CD4-positive, alpha-beta T cell (primary cell): ENCODE measurements at regions not wholly inside any gene's neighbourhood (a gene's known extent, or its start where the extent isn't known, plus 50 kb on each side); places are given as distances from the start of the nearest gene placed in this dataset.

ENCODE experiments used
- ATAC-seq: fragments of 200-7000 bp; cut with Tn5 transposase; one replicate; pipeline ENCODE4 v1.10.0; 2022; ENCODE audit warnings: mild to moderate bottlenecking; ENCODE audit not compliant: poor library complexity
- CTCF ChIA-PET: fragments of 350-600 bp; sonication (Branson Sonifier 250); formaldehyde crosslinking; loops from one replicate; lab custom pipeline; 2021; ENCODE audit warnings: antibody characterized with exemption, inconsistent platforms; lab: Charles Lee
- POLR2A ChIA-PET: fragments of 350-600 bp; sonication (Branson Sonifier 250); formaldehyde crosslinking; loops from one replicate; lab custom pipeline; 2021; ENCODE audit warnings: antibody characterized with exemption, inconsistent platforms; lab: Charles Lee
- DNase-seq, 14 experiments: peaks; one replicate each; pipeline ENCODE4 v3.0.0-alpha.2; 2013 to 2020; ENCODE audit warnings: mixed read lengths in 2 of 14
- H3K27ac ChIP-seq, 2 donors: one replicate each; pipeline versions ENCODE4 v1.5.1 to v1.7.0; 2013; ENCODE audit warnings: low read length in 2 of 2, low read depth in 1 of 2, mild to moderate bottlenecking in 1 of 2
- H3K27me3 ChIP-seq, 2 experiments: 1 replicate in 1 of 2; 2 replicates in 1 of 2; pipeline versions ENCODE4 v1.6.1 to v1.7.0; 2013; ENCODE audit warnings: low read length in 2 of 2, control low read depth in 1 of 2, mild to moderate bottlenecking in 1 of 2, moderate library complexity in 1 of 2; ENCODE audit not compliant: insufficient read depth in 2 of 2, control insufficient read depth in 1 of 2
- H3K36me3 ChIP-seq: one replicate; pipeline ENCODE4 v1.6.1; 2013; ENCODE audit warnings: low read length, control low read depth; ENCODE audit not compliant: insufficient read depth
- H3K4me1 ChIP-seq: one replicate; pipeline ENCODE4 v1.6.1; 2013; ENCODE audit warnings: low read length, control low read depth; ENCODE audit not compliant: insufficient read depth
- H3K4me3 ChIP-seq: one replicate; pipeline ENCODE4 v1.5.1; 2013; ENCODE audit warnings: mild to moderate bottlenecking, low read length, moderate library complexity
- H3K9me3 ChIP-seq, 2 experiments: 1 replicate in 1 of 2; 2 replicates in 1 of 2; pipeline versions ENCODE4 v1.6.1 to v1.7.0; 2013; ENCODE audit warnings: low read length in 2 of 2, mild to moderate bottlenecking in 2 of 2, control low read depth in 1 of 2, moderate library complexity in 1 of 2; ENCODE audit not compliant: control insufficient read depth in 1 of 2, insufficient read depth in 1 of 2
- H3K27ac Mint-ChIP-seq: one replicate; pipeline ENCODE4 v1.8.0; 2020; ENCODE audit warnings: mixed read lengths
- H3K27me3 Mint-ChIP-seq: one replicate; pipeline ENCODE4 v1.8.0; 2021; ENCODE audit warnings: mixed read lengths
- H3K36me3 Mint-ChIP-seq: one replicate; pipeline ENCODE4 v1.8.0; 2021; ENCODE audit warnings: low read depth, mixed read lengths
- H3K4me1 Mint-ChIP-seq: one replicate; pipeline ENCODE4 v1.8.0; 2021; ENCODE audit warnings: low read depth, mixed read lengths
- H3K4me3 Mint-ChIP-seq: one replicate; pipeline ENCODE4 v1.8.0; 2020; ENCODE audit warnings: mild to moderate bottlenecking, mixed read lengths
- H3K9me3 Mint-ChIP-seq: one replicate; pipeline ENCODE4 v1.8.0; 2020; ENCODE audit warnings: mixed read lengths
- CTCF ChIP-seq: fragments of 200-600 bp; IDR thresholded peaks from one replicate; pipeline ENCODE4 v1.8.0; 2022; ENCODE audit warnings: antibody characterized with exemption, mild to moderate bottlenecking
- intact Hi-C, 2 experiments: fragments of 100-400 bp; cut with DNase I in 1 of 2; cut with micrococcal nuclease in 1 of 2; formaldehyde crosslinking; loops; one replicate each; pipeline versions ENCODE4 v1.15.1 to v1.9.0; 2023 to 2025; cut with DNase I, micrococcal nuclease

- no peaks in the 10 kb centered on the region for H3K27me3 Mint-ChIP-seq
- intact Hi-C loops, result loop anchor here in 1 of 2 experiments (5.0 kb wide), 1 partner anchor 35 kb away; no protein-coding TSS in a partner anchor
- H3K27ac Mint-ChIP-seq, result peak overlapping the region; percentile 83
- H3K36me3 Mint-ChIP-seq, result no peaks in the 10 kb centered on the region
- peaks cover 45% of the 10 kb centered on the region for H3K4me1 Mint-ChIP-seq
- no peaks in the 10 kb centered on the region for H3K36me3 ChIP-seq
- H3K9me3 ChIP-seq, result no peaks in the 10 kb centered on the region
- ChIA-PET CTCF (interaction anchor here (1.5 to 2.1 kb wide), 4 partner anchors 12 to 106 kb away, joined by 5 to 11 read pairs (median 6); no protein-coding TSS in a partner anchor), POLR2A (interaction anchor here (1.2 to 8.7 kb wide), 9 partner anchors 11 to 265 kb away, joined by 3 to 105 read pairs (median 6); no protein-coding TSS in a partner anchor)
- no peak overlapping the region for H3K4me3 ChIP-seq
- ATAC-seq (no peak), DNase-seq (no peak)
- H3K4me1 ChIP-seq, result peaks cover 53% of the 10 kb centered on the region
- no peaks in the 10 kb centered on the region for H3K9me3 Mint-ChIP-seq
- H3K27ac ChIP-seq, result peak overlapping the region; percentile 55 to 69
- no peak for TF ChIP-seq CTCF
- H3K4me3 Mint-ChIP-seq, result no peak overlapping the region
- no peaks in the 10 kb centered on the region for H3K27me3 ChIP-seq
Measured at GRCh38 chr15:31471731-31472430, 145.2 kb downstream of the KLF13 start.

- Mint-ChIP-seq H3K27ac (peak overlapping the region; percentile 83), H3K27me3 (no peaks in the 10 kb centered on the region), H3K36me3 (no peaks in the 10 kb centered on the region), H3K4me1 (peaks cover 45% of the 10 kb centered on the region), H3K4me3 (peak overlapping the region; percentile 67), H3K9me3 (no peaks in the 10 kb centered on the region)
- CTCF ChIA-PET, result interaction anchor here (0.8 to 2.1 kb wide), 6 partner anchors 11 to 107 kb away, joined by 3 to 11 read pairs (median 6); no protein-coding TSS in a partner anchor
- Histone ChIP-seq H3K9me3 (no peaks in the 10 kb centered on the region), H3K27me3 (no peaks in the 10 kb centered on the region), H3K4me3 (peak overlapping the region; percentile 46), H3K36me3 (no peaks in the 10 kb centered on the region), H3K27ac (peak overlapping the region; percentile 55 to 69), H3K4me1 (peaks cover 57% of the 10 kb centered on the region)
- DNase-seq (peak in 13 of 14 experiments; percentile 28 to 86 (median 43)), ATAC-seq (peak; percentile 91)
- TF ChIP-seq CTCF, result no peak
- intact Hi-C loops, result loop anchor here in 1 of 2 experiments (5.0 kb wide), 1 partner anchor 36 kb away; no protein-coding TSS in a partner anchor
- POLR2A ChIA-PET, result interaction anchor here (0.7 to 8.7 kb wide), 21 partner anchors 10 to 282 kb away, joined by 3 to 105 read pairs (median 6); partner anchors contain the start of gene KLF13
Measured at GRCh38 chr15:31472636-31473384, 146.2 kb downstream of the KLF13 start.

- Histone ChIP-seq H3K27ac (peak overlapping the region; percentile 55 to 69), H3K27me3 (no peaks in the 10 kb centered on the region), H3K4me3 (peak overlapping the region; percentile 46), H3K36me3 (no peaks in the 10 kb centered on the region), H3K4me1 (peaks cover 57% of the 10 kb centered on the region), H3K9me3 (no peaks in the 10 kb centered on the region)
- H3K4me1 Mint-ChIP-seq, result peaks cover 45% of the 10 kb centered on the region
- ChIA-PET CTCF (interaction anchor here (0.8 to 2.1 kb wide), 7 partner anchors 10 to 108 kb away, joined by 3 to 11 read pairs (median 6); no protein-coding TSS in a partner anchor), POLR2A (interaction anchor here (0.9 to 8.7 kb wide), 21 partner anchors 9 to 266 kb away, joined by 3 to 105 read pairs (median 6); partner anchors contain the start of gene KLF13)
- H3K4me3 Mint-ChIP-seq, result peak overlapping the region; percentile 67
- intact Hi-C loops, result loop anchor here in 1 of 2 experiments (5.0 kb wide), 1 partner anchor 36 kb away; no protein-coding TSS in a partner anchor
- H3K9me3 Mint-ChIP-seq, result no peaks in the 10 kb centered on the region
- H3K27ac Mint-ChIP-seq, result peak overlapping the region; percentile 83
- H3K27me3 Mint-ChIP-seq, result no peaks in the 10 kb centered on the region
- no peak for DNase-seq
- no peak for TF ChIP-seq CTCF
- ATAC-seq, result no peak
- no peaks in the 10 kb centered on the region for H3K36me3 Mint-ChIP-seq
Measured at GRCh38 chr15:31473385-31474058, 146.9 kb downstream of the KLF13 start.
